Astrocyte of the cerebellum (primary cell): ENCODE measurements at regions not wholly inside any gene's neighbourhood (a gene's known extent, or its start where the extent isn't known, plus 50 kb on each side); places are given as distances from the start of the nearest gene placed in this dataset.

Experiments
- DNase-seq: peaks from one replicate; pipeline ENCODE4 v3.0.0-alpha.2; 2011; ENCODE audit warnings: low read depth
- H3K4me3 ChIP-seq: 2 replicates; pipeline ENCODE4 v1.5.1; 2011; ENCODE audit warnings: mild to moderate bottlenecking, low read depth, low read length, moderate library complexity
- CTCF ChIP-seq: IDR thresholded peaks from 2 replicates; pipeline ENCODE4 v1.5.1; 2012; ENCODE audit warnings: low read length, low read depth, moderate library complexity, mild to moderate bottlenecking; ENCODE audit errors: missing control alignments
- in situ Hi-C: cut with HindIII; loops from 2 replicates; pipeline ENCODE4 v1.10.0; 2017; ENCODE audit warnings: low sequenced_read_pairs

GRCh38 chr2:240295256-240296103, 140.0 kb upstream of the GPC1 start:
- in situ Hi-C loops: no loop called here
- no peak for DNase-seq

GRCh38 chr2:240296104-240296406, 139.4 kb upstream of the GPC1 start:
- in situ Hi-C loops: no loop called here
- no peak for DNase-seq
- no peak for TF ChIP-seq CTCF
- no peak overlapping the region for H3K4me3 ChIP-seq

More at GRCh38 chr2:240295256-240296103, 140.0 kb upstream of the GPC1 start:
- H3K4me3 ChIP-seq: no peak overlapping the region
- TF ChIP-seq CTCF: no peak

- no peak for DNase-seq
- TF ChIP-seq CTCF: no peak
- in situ Hi-C loops: no loop called here
- no peak overlapping the region for H3K4me3 ChIP-seq
Observed at GRCh38 chr2:240296476-240297255, 138.8 kb upstream of the GPC1 start.

DNA sequence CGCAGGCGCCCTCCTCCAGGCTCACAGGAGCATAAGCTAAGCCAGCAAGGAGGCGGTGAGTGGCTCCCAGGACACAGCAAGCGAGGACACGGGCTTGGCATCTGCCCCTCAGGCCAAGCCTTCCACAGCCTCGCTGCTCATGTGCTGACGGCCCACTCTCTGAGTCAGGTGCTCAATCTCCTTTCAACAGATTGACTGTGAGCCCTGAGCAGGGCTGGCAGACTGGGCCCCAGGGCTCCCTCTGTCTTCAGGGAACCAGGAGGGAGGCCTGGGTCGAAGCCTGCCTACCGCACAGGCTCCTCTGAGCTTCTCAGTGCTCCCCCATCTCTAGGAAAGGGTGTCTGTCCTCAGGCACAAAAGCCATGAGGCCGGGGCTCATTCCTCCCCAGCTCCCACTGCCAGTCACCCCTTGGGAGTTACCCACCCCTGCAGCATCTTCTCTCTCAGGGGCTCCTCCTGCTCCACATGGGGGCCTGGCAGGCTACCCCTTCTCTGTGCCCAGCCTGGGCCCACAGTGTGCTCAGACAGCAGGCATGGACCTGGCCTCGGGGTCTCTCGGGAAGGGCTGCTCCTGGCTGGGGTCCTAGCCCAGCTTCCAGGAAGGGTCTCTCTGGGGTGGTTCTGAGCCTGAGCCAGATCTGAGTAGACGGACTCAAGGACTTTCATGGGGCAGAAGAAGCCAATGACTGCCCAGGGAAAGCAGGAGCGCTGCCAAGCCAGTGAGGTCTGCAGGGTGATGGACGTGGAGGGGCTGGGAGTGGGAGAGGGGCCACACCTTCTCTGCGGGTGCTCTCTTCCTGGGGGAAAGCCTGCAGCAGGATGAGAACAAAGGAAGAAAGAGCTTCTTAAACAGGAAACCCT, 138.0 kb upstream of the GPC1 start:
- TF ChIP-seq CTCF: no peak

GRCh38 chr2:240298117-240298790, 137.2 kb upstream of the GPC1 start:
- no peak for TF ChIP-seq CTCF
- no peak for DNase-seq
- in situ Hi-C loops: no loop called here
- H3K4me3 ChIP-seq: no peak overlapping the region

More for the DNA sequence above, 138.0 kb upstream of the GPC1 start:
- no peak for DNase-seq
- H3K4me3 ChIP-seq: no peak overlapping the region
- in situ Hi-C loops: no loop called here
